HepG2 (cell line): ENCODE measurements at regions not wholly inside any gene's neighbourhood (a gene's known extent, or its start where the extent isn't known, plus 50 kb on each side); places are given as distances from the start of the nearest gene placed in this dataset.

Source experiments
- ATAC-seq: fragments of 200-7000 bp; cut with Tn5 transposase; 3 replicates; pipeline ENCODE4 v1.9.1; 2020; ENCODE audit warnings: mild to moderate bottlenecking, moderate library complexity
- BruUV-seq: library from RNA; stranded (reverse); fragments of 400-500 nt; replicated peaks from 2 replicates; lab custom pipeline; 2021; lab: Mats Ljungman, UMichigan
- CTCF ChIA-PET: fragments of 300-600 bp; formaldehyde crosslinking; extraction: SDS; loops from one replicate; lab custom pipeline; 2021; ENCODE audit warnings: low total read pairs, inconsistent platforms, low intra/inter-chr PET ratio; lab: Yijun Ruan, JAX
- POLR2A ChIA-PET: fragments of 350-600 bp; sonication (Branson Sonifier 250); formaldehyde crosslinking; loops from one replicate; lab custom pipeline; 2020; ENCODE audit warnings: antibody characterized with exemption, inconsistent platforms; lab: Yijun Ruan, JAX
- DNase-seq: peaks from one replicate; pipeline ENCODE4 v3.0.0-alpha.2; 2015; ENCODE audit warnings: low spot score
- FAIRE-seq: peaks from 3 replicates; lab custom pipeline; 2011; peaks lifted over from hg19 to GRCh38; lab: Jason Lieb, UNC
- H2AFZ ChIP-seq: one replicate; pipeline ENCODE4 v1.6.1; 2011; ENCODE audit warnings: low read length, inconsistent platforms
- H3K27ac ChIP-seq: fragments of 300-600 bp; 3 replicates; pipeline ENCODE4 v1.8.0; 2011; ENCODE audit warnings: mixed run types, mild to moderate bottlenecking, mixed read lengths, low read length, inconsistent platforms; ENCODE audit not compliant: insufficient read depth; ENCODE audit errors: extremely low read length
- H3K27me3 ChIP-seq, 2 experiments: fragments of 200-600 bp in 1 of 2; 2 replicates in 1 of 2; 3 replicates in 1 of 2; pipeline versions ENCODE4 v1.6.0 to v1.8.0; 2011; ENCODE audit warnings: low read length in 2 of 2, mild to moderate bottlenecking in 2 of 2, moderate library complexity in 2 of 2, inconsistent platforms in 1 of 2; ENCODE audit not compliant: insufficient read depth in 2 of 2, control insufficient read depth in 1 of 2
- H3K36me3 ChIP-seq, 2 experiments: fragments of 200-600 bp in 1 of 2; replicated peaks in 1 of 2; 2 replicates in 1 of 2; 3 replicates in 1 of 2; pipeline versions ENCODE4 v1.5.1 to v1.8.0; 2011; ENCODE audit warnings: low read length in 2 of 2, inconsistent platforms in 1 of 2; ENCODE audit not compliant: insufficient read depth in 2 of 2, control insufficient read depth in 1 of 2
- H3K4me1 ChIP-seq: 2 replicates; pipeline ENCODE4 v1.5.1; 2012; ENCODE audit warnings: low read length, inconsistent platforms; ENCODE audit not compliant: insufficient read depth
- H3K4me2 ChIP-seq: 2 replicates; pipeline ENCODE4 v1.6.0; 2011; ENCODE audit warnings: low read depth, low read length, inconsistent platforms
- H3K4me3 ChIP-seq, 3 experiments: fragments of 200-600 bp in 1 of 3; sonication (generic), shearing (Covaris generic) in 1 of 3; replicated peaks in 1 of 3; 2 replicates each; pipeline ENCODE4 v1.5.1; 2011 to 2016; ENCODE audit warnings: low read length in 3 of 3, inconsistent platforms in 2 of 3, low read depth in 2 of 3, mild to moderate bottlenecking in 2 of 3, control low read depth in 1 of 3, mixed read lengths in 1 of 3; ENCODE audit not compliant: insufficient read depth in 1 of 3
- H3K79me2 ChIP-seq: one replicate; pipeline ENCODE4 v1.6.1; 2011; ENCODE audit warnings: low read length, inconsistent platforms; ENCODE audit not compliant: insufficient read depth
- H3K9ac ChIP-seq: 2 replicates; pipeline ENCODE4 v1.6.0; 2011; ENCODE audit warnings: mild to moderate bottlenecking, low read depth, low read length, inconsistent platforms; ENCODE audit not compliant: insufficient read depth
- H3K9me3 ChIP-seq: 2 replicates; pipeline ENCODE4 v1.5.1; 2012; ENCODE audit warnings: mild to moderate bottlenecking, low read length
- H4K20me1 ChIP-seq: 2 replicates; pipeline ENCODE4 v1.6.0; 2011; ENCODE audit warnings: inconsistent platforms, mild to moderate bottlenecking, low read length, moderate library complexity; ENCODE audit not compliant: insufficient read depth
- MBD4 ChIP-seq: IDR thresholded peaks from 2 replicates; pipeline ENCODE4 v1.6.1; 2012; ENCODE audit warnings: low read length, inconsistent platforms, borderline replicate concordance
- RFX3 ChIP-seq: IDR thresholded peaks from 2 replicates; pipeline ENCODE4 v1.6.1; 2016; ENCODE audit warnings: missing biosample characterization, missing genetic modification reagents
- TSC22D2 ChIP-seq: sonication (generic); formaldehyde crosslinking; IDR thresholded peaks from 2 replicates; pipeline ENCODE4 v1.5.1; 2020; ENCODE audit warnings: missing genetic modification reagents, mild to moderate bottlenecking, borderline replicate concordance
- ZNF205 ChIP-seq: IDR thresholded peaks from 2 replicates; pipeline ENCODE4 v1.6.1; 2018; ENCODE audit warnings: missing biosample characterization, missing genetic modification reagents
- ZNF274 ChIP-seq: sonication (generic); formaldehyde crosslinking; IDR thresholded peaks from 2 replicates; pipeline ENCODE4 v1.5.1; 2020; ENCODE audit warnings: mild to moderate bottlenecking, missing genetic modification reagents
- ZNF557 ChIP-seq: sonication (generic); formaldehyde crosslinking; IDR thresholded peaks from 2 replicates; pipeline ENCODE4 v1.4.0; 2020; ENCODE audit warnings: missing genetic modification reagents
- ZNF703 ChIP-seq: sonication (generic); formaldehyde crosslinking; IDR thresholded peaks from 2 replicates; pipeline ENCODE4 v1.5.1; 2020; ENCODE audit warnings: missing genetic modification reagents, mild to moderate bottlenecking, moderate library complexity, borderline replicate concordance
- ZNF776 ChIP-seq: sonication (generic); formaldehyde crosslinking; IDR thresholded peaks from 2 replicates; pipeline ENCODE4 v1.4.0; 2020; ENCODE audit warnings: mild to moderate bottlenecking, missing genetic modification reagents
- WGBS: methylation state at CpG from one replicate; pipeline ENCODE4 v1.1.6; 2017; ENCODE audit warnings: low lambda C conversion rate; 5-methylcytosine and 5-hydroxymethylcytosine counted together
- in situ Hi-C: cut with HindIII; loops from 2 replicates; pipeline ENCODE4 v1.10.0; 2017; ENCODE audit warnings: low pct_unique_long_range_greater_than_20kb; ENCODE audit not compliant: extremely low pct_ligation_motif_present
- intact Hi-C: fragments of 100-400 bp; cut with micrococcal nuclease; formaldehyde crosslinking; loops from one replicate; pipeline ENCODE4 v1.10.0; 2022; ENCODE audit not compliant: unreplicated experiment
- TF ChIP-seq, protein P1 (sequence below): IDR thresholded peaks from 2 replicates; pipeline ENCODE4 v1.6.1; 2016; ENCODE audit warnings: mild to moderate bottlenecking
- TF ChIP-seq, protein P2 (sequence below): IDR thresholded peaks from 2 replicates; pipeline ENCODE4 v1.6.1; 2016
- TF ChIP-seq, protein P3 (sequence below): sonication (generic); formaldehyde crosslinking; IDR thresholded peaks from 2 replicates; pipeline ENCODE4 v1.9.0; 2021; ENCODE audit warnings: missing genetic modification reagents, mild to moderate bottlenecking, borderline replicate concordance
- TF ChIP-seq, protein P4 (sequence below): sonication (generic); formaldehyde crosslinking; IDR thresholded peaks from 2 replicates; pipeline ENCODE4; 2020; ENCODE audit warnings: missing genetic modification reagents, mild to moderate bottlenecking, borderline replicate concordance

DNA sequence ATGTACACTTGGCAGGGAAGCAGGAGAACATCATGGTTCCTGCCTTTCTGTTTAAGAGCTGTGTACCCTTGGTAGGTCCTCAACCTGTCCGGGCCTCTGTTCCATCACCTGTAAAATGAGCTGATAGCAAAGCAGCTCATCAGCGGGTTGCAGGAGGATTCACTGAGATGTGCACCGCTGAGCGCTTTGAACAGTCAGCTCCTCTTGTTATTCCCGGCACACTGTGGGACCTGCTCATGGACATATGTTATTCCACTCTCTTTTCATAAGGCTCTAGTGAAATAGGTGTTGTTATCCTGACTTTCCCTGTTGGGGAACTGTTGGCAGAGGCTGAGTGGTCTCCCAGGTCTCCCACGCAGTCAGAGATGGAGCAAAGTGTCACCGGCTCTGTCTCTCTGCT is 497.5 kb upstream of the ZMIZ1 start (continued):
- TF ChIP-seq, protein P1, sequence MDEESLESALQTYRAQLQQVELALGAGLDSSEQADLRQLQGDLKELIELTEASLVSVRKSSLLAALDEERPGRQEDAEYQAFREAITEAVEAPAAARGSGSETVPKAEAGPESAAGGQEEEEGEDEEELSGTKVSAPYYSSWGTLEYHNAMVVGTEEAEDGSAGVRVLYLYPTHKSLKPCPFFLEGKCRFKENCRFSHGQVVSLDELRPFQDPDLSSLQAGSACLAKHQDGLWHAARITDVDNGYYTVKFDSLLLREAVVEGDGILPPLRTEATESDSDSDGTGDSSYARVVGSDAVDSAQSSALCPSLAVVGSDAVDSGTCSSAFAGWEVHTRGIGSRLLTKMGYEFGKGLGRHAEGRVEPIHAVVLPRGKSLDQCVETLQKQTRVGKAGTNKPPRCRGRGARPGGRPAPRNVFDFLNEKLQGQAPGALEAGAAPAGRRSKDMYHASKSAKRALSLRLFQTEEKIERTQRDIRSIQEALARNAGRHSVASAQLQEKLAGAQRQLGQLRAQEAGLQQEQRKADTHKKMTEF (CRISPR knock-in tag): no peak
- no peak for TF ChIP-seq ZNF703 (CRISPR knock-in tag)
- TF ChIP-seq TSC22D2 (CRISPR knock-in tag): no peak

DNA sequence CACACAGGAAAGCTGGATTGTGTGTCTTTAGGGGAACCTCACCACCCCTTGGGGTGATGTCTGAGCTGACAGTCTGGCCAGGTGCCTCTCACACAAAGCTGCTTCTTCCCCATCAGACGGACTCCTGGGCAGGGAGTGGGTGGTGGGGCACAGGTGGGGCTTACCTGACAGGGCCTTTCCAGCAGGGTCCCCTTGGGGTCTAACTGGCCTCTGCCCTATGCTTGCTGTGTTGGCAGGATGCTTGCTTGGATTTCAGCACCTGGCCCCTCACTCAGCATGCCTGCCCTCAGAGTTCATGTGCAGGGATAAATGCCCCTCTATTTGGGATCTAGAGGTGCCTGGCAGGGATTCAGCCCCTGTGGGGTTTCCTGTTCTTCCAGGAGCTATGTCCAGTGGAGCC is 496.9 kb upstream of the ZMIZ1 start:
- intact Hi-C loops: no loop called here
- Histone ChIP-seq H4K20me1 (no peaks in the 10 kb centered on the region), H3K4me3 (no peak overlapping the region), H3K9me3 (no peaks in the 10 kb centered on the region), H3K9ac (no peak overlapping the region), H3K4me2 (no peak overlapping the region), H3K36me3 (no peaks in the 10 kb centered on the region), H3K27me3 (peaks cover 2 to 46% of the 10 kb centered on the region in 2 experiments; a peak in 4 of 5 replicates), H3K4me1 (peaks cover 37% of the 10 kb centered on the region)
- DNase-seq (no peak), ATAC-seq (no peak)
- CTCF ChIA-PET: no interaction called here
- in situ Hi-C loops: no loop called here
- WGBS: no CpG with 5 or more reads among the region's 1 CpG
- TF ChIP-seq, protein P2, sequence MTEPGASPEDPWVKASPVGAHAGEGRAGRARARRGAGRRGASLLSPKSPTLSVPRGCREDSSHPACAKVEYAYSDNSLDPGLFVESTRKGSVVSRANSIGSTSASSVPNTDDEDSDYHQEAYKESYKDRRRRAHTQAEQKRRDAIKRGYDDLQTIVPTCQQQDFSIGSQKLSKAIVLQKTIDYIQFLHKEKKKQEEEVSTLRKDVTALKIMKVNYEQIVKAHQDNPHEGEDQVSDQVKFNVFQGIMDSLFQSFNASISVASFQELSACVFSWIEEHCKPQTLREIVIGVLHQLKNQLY (CRISPR knock-in tag): no peak
- TF ChIP-seq ZNF776 (no peak), MBD4 (no peak), ZNF557 (CRISPR knock-in tag) (no peak), ZNF274 (CRISPR knock-in tag) (no peak), RFX3 (CRISPR knock-in tag) (no peak), ZNF205 (CRISPR knock-in tag) (no peak)
- TF ChIP-seq, protein P3, sequence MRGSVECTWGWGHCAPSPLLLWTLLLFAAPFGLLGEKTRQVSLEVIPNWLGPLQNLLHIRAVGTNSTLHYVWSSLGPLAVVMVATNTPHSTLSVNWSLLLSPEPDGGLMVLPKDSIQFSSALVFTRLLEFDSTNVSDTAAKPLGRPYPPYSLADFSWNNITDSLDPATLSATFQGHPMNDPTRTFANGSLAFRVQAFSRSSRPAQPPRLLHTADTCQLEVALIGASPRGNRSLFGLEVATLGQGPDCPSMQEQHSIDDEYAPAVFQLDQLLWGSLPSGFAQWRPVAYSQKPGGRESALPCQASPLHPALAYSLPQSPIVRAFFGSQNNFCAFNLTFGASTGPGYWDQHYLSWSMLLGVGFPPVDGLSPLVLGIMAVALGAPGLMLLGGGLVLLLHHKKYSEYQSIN (CRISPR knock-in tag): no peak
- TF ChIP-seq, protein P4, sequence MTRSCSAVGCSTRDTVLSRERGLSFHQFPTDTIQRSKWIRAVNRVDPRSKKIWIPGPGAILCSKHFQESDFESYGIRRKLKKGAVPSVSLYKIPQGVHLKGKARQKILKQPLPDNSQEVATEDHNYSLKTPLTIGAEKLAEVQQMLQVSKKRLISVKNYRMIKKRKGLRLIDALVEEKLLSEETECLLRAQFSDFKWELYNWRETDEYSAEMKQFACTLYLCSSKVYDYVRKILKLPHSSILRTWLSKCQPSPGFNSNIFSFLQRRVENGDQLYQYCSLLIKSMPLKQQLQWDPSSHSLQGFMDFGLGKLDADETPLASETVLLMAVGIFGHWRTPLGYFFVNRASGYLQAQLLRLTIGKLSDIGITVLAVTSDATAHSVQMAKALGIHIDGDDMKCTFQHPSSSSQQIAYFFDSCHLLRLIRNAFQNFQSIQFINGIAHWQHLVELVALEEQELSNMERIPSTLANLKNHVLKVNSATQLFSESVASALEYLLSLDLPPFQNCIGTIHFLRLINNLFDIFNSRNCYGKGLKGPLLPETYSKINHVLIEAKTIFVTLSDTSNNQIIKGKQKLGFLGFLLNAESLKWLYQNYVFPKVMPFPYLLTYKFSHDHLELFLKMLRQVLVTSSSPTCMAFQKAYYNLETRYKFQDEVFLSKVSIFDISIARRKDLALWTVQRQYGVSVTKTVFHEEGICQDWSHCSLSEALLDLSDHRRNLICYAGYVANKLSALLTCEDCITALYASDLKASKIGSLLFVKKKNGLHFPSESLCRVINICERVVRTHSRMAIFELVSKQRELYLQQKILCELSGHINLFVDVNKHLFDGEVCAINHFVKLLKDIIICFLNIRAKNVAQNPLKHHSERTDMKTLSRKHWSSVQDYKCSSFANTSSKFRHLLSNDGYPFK (CRISPR knock-in tag): no peak
- TF ChIP-seq, all 625 proteins: peak for 0
- Histone ChIP-seq H3K27ac (no peak overlapping the region), H3K79me2 (no peaks in the 10 kb centered on the region), H2AFZ (no peak overlapping the region)
- POLR2A ChIA-PET: interaction anchor here (0.9 kb wide), 1 partner anchor 11 kb away, joined by 3 read pairs; no protein-coding TSS in a partner anchor
- no TSS peak for BruUV-seq
- FAIRE-seq: no peak
